CD4-positive, alpha-beta memory T cell (primary cell): ENCODE measurements at regions not wholly inside any gene's neighbourhood (a gene's known extent, or its start where the extent isn't known, plus 50 kb on each side); places are given as distances from the start of the nearest gene placed in this dataset.
"Not testable (repeated sequence)": the region's sequence is repeated elsewhere in the genome, so short reads cannot be mapped to it uniquely, and the experiment has no call there.

Experiments used
- CTCF ChIA-PET: fragments of 350-600 bp; sonication (Branson Sonifier 250); formaldehyde crosslinking; loops from one replicate; lab custom pipeline; 2021; ENCODE audit warnings: inconsistent platforms; ENCODE audit not compliant: partially characterized antibody; lab: Charles Lee
- POLR2A ChIA-PET: fragments of 350-600 bp; sonication (Branson Sonifier 250); formaldehyde crosslinking; loops from one replicate; lab custom pipeline; 2021; ENCODE audit not compliant: partially characterized antibody; lab: Charles Lee
- DNase-seq, 5 donors: peaks; one replicate each; pipeline versions ENCODE4 v3.0.0 to v3.0.0-alpha.2; 2020 to 2022; ENCODE audit warnings: mixed read lengths in 1 of 5
- H3K27ac ChIP-seq: one replicate; pipeline ENCODE4 v1.7.0; 2013; ENCODE audit warnings: low read depth, low read length
- H3K27me3 ChIP-seq: 2 replicates; pipeline ENCODE4 v1.7.0; 2013; ENCODE audit warnings: mild to moderate bottlenecking, low read length, moderate library complexity; ENCODE audit not compliant: insufficient read depth
- H3K36me3 ChIP-seq: 2 replicates; pipeline ENCODE4 v1.7.0; 2013; ENCODE audit warnings: mild to moderate bottlenecking, low read length, moderate library complexity; ENCODE audit not compliant: insufficient read depth
- H3K4me1 ChIP-seq: 2 replicates; pipeline ENCODE4 v1.7.0; 2013; ENCODE audit warnings: mild to moderate bottlenecking, low read length, moderate library complexity; ENCODE audit not compliant: insufficient read depth
- H3K4me3 ChIP-seq, 2 donors: one replicate each; pipeline ENCODE4 v1.7.0; 2013; ENCODE audit warnings: low read length in 2 of 2, mild to moderate bottlenecking in 1 of 2
- H3K9me3 ChIP-seq, 2 donors: one replicate each; pipeline ENCODE4 v1.7.0; 2013; ENCODE audit warnings: low read length in 2 of 2, control low read depth in 1 of 2; ENCODE audit not compliant: control insufficient read depth in 1 of 2
- H3K27ac Mint-ChIP-seq, 7 donors: one replicate each; pipeline ENCODE4 v1.8.0; 2020 to 2021; ENCODE audit warnings: mixed read lengths in 7 of 7, mild to moderate bottlenecking in 6 of 7, inconsistent platforms in 3 of 7, moderate library complexity in 3 of 7
- H3K27me3 Mint-ChIP-seq, 2 donors: one replicate each; pipeline ENCODE4 v1.8.0; 2020 to 2021; ENCODE audit warnings: mixed read lengths in 2 of 2
- H3K36me3 Mint-ChIP-seq, 2 donors: one replicate each; pipeline ENCODE4 v1.8.0; 2020 to 2021; ENCODE audit warnings: mixed read lengths in 2 of 2, inconsistent platforms in 1 of 2, mild to moderate bottlenecking in 1 of 2
- H3K4me1 Mint-ChIP-seq, 4 donors: one replicate each; pipeline ENCODE4 v1.8.0; 2020 to 2021; ENCODE audit warnings: mixed read lengths in 4 of 4, mild to moderate bottlenecking in 1 of 4
- H3K4me3 Mint-ChIP-seq, 8 donors: one replicate each; pipeline ENCODE4 v1.8.0; 2020 to 2021; ENCODE audit warnings: mixed read lengths in 8 of 8, mild to moderate bottlenecking in 7 of 8, moderate library complexity in 6 of 8, inconsistent platforms in 3 of 8
- H3K9me3 Mint-ChIP-seq, 8 donors: one replicate each; pipeline ENCODE4 v1.8.0; 2020 to 2021; ENCODE audit warnings: mixed read lengths in 8 of 8, mild to moderate bottlenecking in 5 of 8, inconsistent platforms in 3 of 8, moderate library complexity in 1 of 8
- intact Hi-C: fragments of 100-400 bp; cut with micrococcal nuclease; formaldehyde crosslinking; loops from one replicate; pipeline ENCODE4 v1.15.1; 2023

- H3K27ac ChIP-seq, H3K4me3 Mint-ChIP-seq, POLR2A ChIA-PET, H3K4me1 Mint-ChIP-seq, H3K36me3 Mint-ChIP-seq, H3K9me3 Mint-ChIP-seq, CTCF ChIA-PET, H3K27ac Mint-ChIP-seq, intact Hi-C loops, H3K27me3 Mint-ChIP-seq, H3K4me3 ChIP-seq, H3K36me3 ChIP-seq, H3K4me1 ChIP-seq, H3K9me3 ChIP-seq, H3K27me3 ChIP-seq, DNase-seq: not testable (repeated sequence)
Observed at GRCh38 chr6:26766203-26766902, 106.8 kb upstream of the ZNF322 start.

- H3K27me3 ChIP-seq, H3K27me3 Mint-ChIP-seq, H3K4me3 ChIP-seq, H3K4me1 Mint-ChIP-seq, DNase-seq, H3K4me1 ChIP-seq, POLR2A ChIA-PET, H3K27ac ChIP-seq, H3K36me3 ChIP-seq, CTCF ChIA-PET, H3K9me3 ChIP-seq, intact Hi-C loops, H3K27ac Mint-ChIP-seq, H3K36me3 Mint-ChIP-seq, H3K9me3 Mint-ChIP-seq, H3K4me3 Mint-ChIP-seq: not testable (repeated sequence)
Observed at GRCh38 chr6:26770941-26771666, 111.6 kb upstream of the ZNF322 start.

- POLR2A ChIA-PET, H3K27ac ChIP-seq, DNase-seq, H3K9me3 ChIP-seq, H3K36me3 ChIP-seq, intact Hi-C loops, H3K36me3 Mint-ChIP-seq, H3K4me1 ChIP-seq, H3K27ac Mint-ChIP-seq, H3K9me3 Mint-ChIP-seq, H3K27me3 Mint-ChIP-seq, H3K4me1 Mint-ChIP-seq, H3K4me3 ChIP-seq, H3K27me3 ChIP-seq, H3K4me3 Mint-ChIP-seq, CTCF ChIA-PET: not testable (repeated sequence)
Observed at GRCh38 chr6:26773414-26773813, 113.9 kb upstream of the ZNF322 start.

- H3K9me3 ChIP-seq, H3K27me3 Mint-ChIP-seq, H3K4me1 Mint-ChIP-seq, H3K4me3 ChIP-seq, H3K27ac Mint-ChIP-seq, H3K9me3 Mint-ChIP-seq, H3K4me1 ChIP-seq, DNase-seq, H3K27ac ChIP-seq, H3K4me3 Mint-ChIP-seq, intact Hi-C loops, POLR2A ChIA-PET, CTCF ChIA-PET, H3K36me3 ChIP-seq, H3K27me3 ChIP-seq, H3K36me3 Mint-ChIP-seq: not testable (repeated sequence)
Observed at GRCh38 chr6:26780563-26780962, 121.0 kb upstream of the ZNF322 start.

GRCh38 chr6:26795474-26796307 lies 136.1 kb upstream of the ZNF322 start:
- intact Hi-C loops, CTCF ChIA-PET, POLR2A ChIA-PET, H3K4me1 ChIP-seq, H3K36me3 ChIP-seq, DNase-seq, H3K9me3 Mint-ChIP-seq, H3K36me3 Mint-ChIP-seq, H3K27me3 Mint-ChIP-seq, H3K27ac Mint-ChIP-seq, H3K27me3 ChIP-seq, H3K4me3 ChIP-seq, H3K27ac ChIP-seq, H3K4me3 Mint-ChIP-seq, H3K9me3 ChIP-seq, H3K4me1 Mint-ChIP-seq: not testable (repeated sequence)

- H3K4me3 Mint-ChIP-seq, H3K4me1 ChIP-seq, H3K4me3 ChIP-seq, H3K27me3 ChIP-seq, H3K4me1 Mint-ChIP-seq, DNase-seq, intact Hi-C loops, H3K27ac ChIP-seq, H3K9me3 Mint-ChIP-seq, H3K9me3 ChIP-seq, CTCF ChIA-PET, H3K27me3 Mint-ChIP-seq, H3K36me3 Mint-ChIP-seq, H3K27ac Mint-ChIP-seq, H3K36me3 ChIP-seq, POLR2A ChIA-PET: not testable (repeated sequence)
Observed at GRCh38 chr6:26799903-26800633, 140.5 kb upstream of the ZNF322 start.

- H3K4me3 ChIP-seq, H3K27ac Mint-ChIP-seq, H3K36me3 ChIP-seq, H3K9me3 Mint-ChIP-seq, H3K27ac ChIP-seq, H3K27me3 ChIP-seq, DNase-seq, H3K4me1 Mint-ChIP-seq, H3K4me1 ChIP-seq, H3K27me3 Mint-ChIP-seq, H3K4me3 Mint-ChIP-seq, intact Hi-C loops, H3K9me3 ChIP-seq, CTCF ChIA-PET, H3K36me3 Mint-ChIP-seq, POLR2A ChIA-PET: not testable (repeated sequence)
Observed at GRCh38 chr6:26803762-26804161, 144.2 kb upstream of the ZNF322 start.
